Eye (tissue), 1 donor: ENCODE measurements at regions not wholly inside any gene's neighbourhood (a gene's known extent, or its start where the extent isn't known, plus 50 kb on each side); places are given as distances from the start of the nearest gene placed in this dataset.

Experiments
- DNase-seq: peaks from one replicate; pipeline ENCODE4 v3.0.0-alpha.2; 2015

DNA sequence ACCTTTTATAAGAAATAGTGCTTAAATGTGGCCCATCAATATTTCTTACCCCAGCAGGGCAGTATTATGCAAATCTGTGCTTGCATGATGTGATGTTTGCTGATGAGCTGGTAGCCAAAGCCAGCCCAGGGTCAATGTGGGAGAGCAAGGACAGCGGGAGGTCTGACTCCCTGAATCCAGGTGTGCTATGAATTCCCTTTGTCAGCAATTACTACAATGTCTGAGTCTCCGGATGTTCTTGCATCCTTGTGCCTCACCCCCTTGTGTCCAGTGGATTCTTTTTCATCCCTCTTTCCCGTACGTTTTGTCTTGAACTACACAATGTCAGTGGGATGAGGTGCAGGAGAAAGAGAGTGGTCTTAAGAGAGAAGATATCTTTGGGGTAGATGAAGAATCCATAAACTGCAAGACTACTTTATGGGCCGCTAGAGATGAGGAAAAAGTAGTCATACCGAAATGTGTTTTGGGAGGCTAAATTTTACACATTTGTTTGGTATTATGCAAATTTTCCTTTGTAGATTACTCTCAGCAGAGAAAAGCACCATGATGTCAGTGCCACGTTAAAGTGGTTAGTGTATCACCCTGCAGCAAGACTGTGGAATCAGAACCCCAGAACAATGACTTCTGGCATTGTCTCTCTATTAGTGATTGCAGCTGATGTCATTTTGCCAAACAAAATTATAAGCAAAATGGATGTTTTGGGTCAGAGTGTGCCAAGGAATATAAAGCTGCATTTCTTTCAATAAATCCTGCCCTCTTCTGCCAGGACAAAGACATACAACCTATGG is 53.5 kb upstream of the TSHZ3 start:
- no peak for DNase-seq

DNA sequence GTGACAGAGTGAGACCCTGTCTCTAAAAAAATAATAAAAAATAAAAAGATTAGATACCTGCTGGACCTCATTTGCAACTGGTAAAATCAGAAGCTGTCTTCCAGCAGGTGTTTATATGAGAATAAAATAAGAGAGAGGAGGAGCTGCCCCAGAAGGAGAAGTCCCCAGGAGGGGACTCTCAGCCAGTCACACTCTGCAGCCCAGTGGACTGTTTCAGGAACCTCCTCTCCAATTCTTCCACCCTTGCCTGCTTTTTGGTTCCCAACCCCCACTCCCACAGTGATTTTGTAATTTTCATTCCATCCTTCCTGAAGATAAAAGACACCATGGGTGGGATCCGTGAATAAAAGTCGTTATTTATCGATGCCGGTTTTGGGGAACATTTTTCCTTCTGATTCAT is 56.9 kb upstream of the TSHZ3 start:
- no peak for DNase-seq

- DNase-seq, result no peak
Observed at GRCh38 chr19:31408460-31409124, 59.4 kb upstream of the TSHZ3 start.

DNA sequence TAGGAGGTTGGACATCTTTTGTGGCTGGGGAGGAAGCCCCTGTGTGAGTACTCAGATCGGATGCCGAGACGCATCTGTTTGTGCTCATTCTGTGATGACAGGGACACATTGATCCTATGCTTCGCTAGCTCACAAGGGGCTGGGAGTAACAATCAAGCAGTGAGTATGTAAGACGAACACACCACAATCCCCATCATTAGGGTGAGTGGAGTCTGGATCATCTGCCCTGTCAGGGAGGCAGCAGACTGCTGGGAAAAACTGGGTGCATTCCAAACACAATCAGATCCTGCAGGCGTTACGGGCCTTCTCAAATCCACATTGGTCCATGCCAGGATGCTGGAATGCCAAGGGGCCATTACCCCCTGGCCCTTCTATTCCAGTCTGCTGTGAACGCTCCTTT is 64.1 kb upstream of the TSHZ3 start:
- DNase-seq, result no peak

- no peak for DNase-seq
Observed at GRCh38 chr19:31415322-31415721, 66.1 kb upstream of the TSHZ3 start.

- no peak for DNase-seq
Observed at GRCh38 chr19:31416548-31416947, 67.3 kb upstream of the TSHZ3 start.

DNA sequence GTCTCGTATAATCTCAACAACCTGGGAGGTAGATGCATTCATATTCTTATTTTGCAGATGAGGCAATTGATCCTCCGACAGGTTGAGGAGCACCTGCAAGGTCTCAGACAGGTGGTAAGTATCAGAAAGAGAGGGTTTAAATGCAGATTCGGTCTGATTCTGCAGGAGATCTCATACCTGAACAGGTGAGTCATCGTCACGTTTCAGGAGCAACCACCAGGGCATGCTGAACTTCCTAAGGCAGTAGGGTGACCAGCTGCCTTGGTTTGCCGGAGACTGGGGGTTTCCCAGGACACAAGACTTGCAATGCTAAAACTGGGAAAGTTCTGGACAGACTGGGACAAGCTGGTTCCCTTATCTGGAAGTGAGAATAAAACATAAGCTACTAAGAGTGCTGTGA is 68.8 kb upstream of the TSHZ3 start:
- no peak for DNase-seq

- no peak for DNase-seq
Observed at GRCh38 chr19:31418692-31419430, 69.6 kb upstream of the TSHZ3 start.

DNA sequence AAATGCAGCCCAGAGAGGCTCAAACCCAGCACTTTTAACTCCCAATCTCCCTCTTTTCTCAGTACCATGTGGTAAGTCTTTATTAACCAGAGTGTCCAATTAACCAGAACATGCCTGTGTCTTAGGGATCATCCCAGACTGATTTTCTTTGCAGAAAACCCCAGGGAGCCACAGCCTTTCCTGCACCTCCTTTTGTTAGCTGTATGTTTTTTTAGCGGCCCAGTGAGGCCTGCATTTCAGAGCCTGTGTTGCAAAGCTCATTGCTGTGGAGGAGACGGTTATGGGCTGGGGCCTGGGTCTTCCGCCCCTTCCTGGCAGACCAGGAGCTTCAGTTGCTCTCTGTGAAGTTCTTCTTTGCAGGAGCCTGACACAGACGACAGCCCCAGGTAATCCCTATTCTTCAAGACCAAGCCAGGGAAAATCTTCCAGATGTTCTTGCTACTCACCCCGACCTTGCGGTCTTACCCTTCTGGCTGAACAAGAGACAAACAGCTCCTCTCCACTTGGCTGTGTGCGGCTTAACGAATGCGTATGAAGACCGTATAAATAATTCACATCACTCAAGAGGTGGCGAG is 70.7 kb upstream of the TSHZ3 start:
- peak; percentile 76 for DNase-seq

GRCh38 chr19:31421082-31421481 is 71.8 kb upstream of the TSHZ3 start:
- DNase-seq, result peak; percentile 45

DNA sequence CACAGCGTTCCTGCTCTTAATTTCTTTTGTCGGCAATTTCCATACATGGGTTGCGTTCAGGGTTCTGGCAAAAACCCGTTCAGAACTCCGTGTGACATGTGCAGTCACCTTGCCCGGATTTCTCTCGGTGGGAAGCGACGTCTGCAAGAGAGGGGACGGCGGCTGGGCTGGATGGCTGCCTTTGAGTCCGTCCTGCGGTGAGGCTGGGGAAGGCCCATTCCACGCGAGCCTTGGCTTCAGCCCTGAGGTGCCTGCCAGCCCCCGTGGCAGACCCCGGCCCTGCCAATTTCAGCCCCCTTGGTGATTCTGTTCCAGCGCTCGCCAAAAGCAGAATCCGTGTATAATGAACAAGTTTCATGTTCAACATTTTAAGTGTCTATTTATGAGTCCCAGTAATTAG is 72.6 kb upstream of the TSHZ3 start:
- no peak for DNase-seq

DNA sequence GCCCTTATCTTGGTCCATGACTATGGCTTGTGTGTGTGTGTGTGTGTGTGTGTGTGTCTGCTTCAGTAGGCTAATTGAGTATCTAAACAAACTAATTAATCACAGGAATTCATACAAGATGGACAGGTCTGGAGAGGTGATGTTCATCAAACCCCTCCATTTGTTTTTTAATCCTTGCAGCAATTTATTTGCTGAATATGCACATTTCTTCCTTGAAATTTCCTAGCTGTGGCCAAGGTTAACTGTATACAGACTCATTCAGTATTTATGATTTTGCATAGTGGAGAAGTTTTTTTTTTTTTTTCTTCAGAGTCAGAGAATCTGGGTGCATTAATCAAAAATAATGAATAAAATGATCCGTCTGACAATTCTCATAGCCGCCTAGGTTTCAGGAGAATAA is 74.7 kb upstream of the TSHZ3 start:
- DNase-seq, result no peak

- DNase-seq, result peak; percentile 10
Observed at GRCh38 chr19:31424861-31425620, 75.8 kb upstream of the TSHZ3 start.

DNA sequence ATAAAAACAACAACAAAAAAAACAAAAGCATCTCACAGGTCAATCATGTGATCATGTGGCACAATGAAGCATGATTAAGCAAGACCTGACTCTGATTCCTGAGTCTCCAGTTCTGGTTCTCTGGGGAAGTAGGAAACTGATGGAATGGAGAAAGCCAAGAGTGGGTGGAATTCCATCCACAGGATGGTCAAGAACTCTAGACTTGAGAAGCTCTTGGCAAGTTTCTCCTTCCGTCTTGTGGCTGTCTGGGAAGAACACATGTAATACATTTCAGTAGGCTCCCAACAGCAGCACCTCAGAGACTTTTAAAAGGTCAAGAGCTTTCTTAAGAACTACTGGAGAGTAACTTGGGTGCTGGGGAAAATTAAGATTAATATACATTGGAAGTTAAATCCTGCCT is 78.6 kb upstream of the TSHZ3 start:
- DNase-seq, result no peak

GRCh38 chr19:31430381-31430780 is 81.1 kb upstream of the TSHZ3 start:
- DNase-seq, result no peak

- no peak for DNase-seq
Observed at GRCh38 chr19:31432201-31432810, 83.1 kb upstream of the TSHZ3 start.

DNA sequence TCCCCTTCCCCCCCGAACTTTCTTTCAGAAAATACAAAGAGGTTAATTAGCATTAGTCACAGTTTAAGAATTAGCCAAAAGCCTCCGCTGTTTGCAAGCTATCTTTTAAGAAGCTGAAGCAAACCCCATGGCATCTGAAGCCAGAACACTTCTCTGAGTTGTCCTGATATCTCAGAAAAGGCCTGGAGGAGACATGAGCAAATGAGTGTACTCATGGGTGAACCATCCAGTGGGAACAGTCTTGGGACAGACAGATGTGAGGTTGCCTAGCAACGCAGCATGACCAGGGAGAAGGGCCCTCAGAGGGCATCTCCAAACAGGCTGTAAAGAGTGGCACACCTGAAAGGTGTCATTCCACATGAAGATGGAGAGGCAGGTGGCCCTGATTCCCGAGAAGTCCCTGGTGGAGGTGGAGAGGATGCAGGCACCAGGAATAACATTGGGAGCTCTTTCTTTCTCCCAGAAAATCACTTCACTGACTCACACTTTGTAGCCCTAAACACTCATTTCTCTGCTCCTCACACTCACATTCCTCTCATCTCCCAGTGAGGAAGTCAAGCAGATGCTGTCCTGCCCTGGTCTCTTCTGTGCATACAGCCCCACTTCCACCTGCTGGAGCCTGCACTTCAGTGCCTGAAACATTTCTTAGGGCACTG is 87.0 kb upstream of the TSHZ3 start:
- DNase-seq, result no peak

- DNase-seq, result no peak
Observed at GRCh38 chr19:31438401-31439269, 89.4 kb upstream of the TSHZ3 start.

DNA sequence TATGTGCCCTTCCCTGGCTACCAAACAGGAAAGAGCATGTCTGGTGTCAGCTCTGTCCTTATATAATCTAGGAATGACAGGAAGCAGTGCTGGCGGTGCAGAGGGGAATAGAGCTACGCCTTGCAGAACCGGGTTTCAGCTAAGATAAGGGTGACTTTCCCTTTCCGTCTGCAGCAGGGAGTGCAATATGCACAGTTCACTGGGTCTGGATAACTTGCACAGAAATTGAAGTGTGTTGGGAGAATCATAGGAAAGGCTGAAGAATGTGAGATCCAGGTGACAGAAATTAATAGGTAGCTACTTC is 90.0 kb upstream of the TSHZ3 start:
- no peak for DNase-seq

- no peak for DNase-seq
Observed at GRCh38 chr19:31444931-31445330, 95.7 kb upstream of the TSHZ3 start.

GRCh38 chr19:31445406-31445805 is 96.2 kb upstream of the TSHZ3 start:
- no peak for DNase-seq
